Chondrocyte (in vitro differentiated cells): ENCODE measurements at regions not wholly inside any gene's neighbourhood (a gene's known extent, or its start where the extent isn't known, plus 50 kb on each side); places are given as distances from the start of the nearest gene placed in this dataset.

ENCODE experiments used
- DNase-seq: peaks from one replicate; pipeline ENCODE4 v3.0.0; 2021; ENCODE audit warnings: mixed read lengths, low spot score
- H3K27ac Mint-ChIP-seq: one replicate; pipeline ENCODE4 v1.8.0; 2021; ENCODE audit warnings: mild to moderate bottlenecking, moderate library complexity, mixed read lengths; ENCODE audit not compliant: unreplicated experiment
- H3K27me3 Mint-ChIP-seq: 2 replicates; pipeline ENCODE4 v1.8.0; 2021; ENCODE audit warnings: low read depth, mixed read lengths
- H3K36me3 Mint-ChIP-seq: 2 replicates; pipeline ENCODE4 v1.8.0; 2021; ENCODE audit warnings: low read depth, mixed read lengths
- H3K4me1 Mint-ChIP-seq: 2 replicates; pipeline ENCODE4 v1.8.0; 2021; ENCODE audit warnings: low read depth, mild to moderate bottlenecking, mixed read lengths
- H3K4me3 Mint-ChIP-seq: one replicate; pipeline ENCODE4 v1.8.0; 2021; ENCODE audit warnings: mild to moderate bottlenecking, moderate library complexity, mixed read lengths; ENCODE audit not compliant: unreplicated experiment
- H3K9me3 Mint-ChIP-seq: 2 replicates; pipeline ENCODE4 v1.8.0; 2021; ENCODE audit warnings: low read depth, mixed read lengths
- CTCF ChIP-seq: fragments of 200-600 bp; sonication (generic); IDR thresholded peaks from 2 replicates; pipeline ENCODE4 v1.5.0; 2021; ENCODE audit warnings: antibody characterized with exemption, mild to moderate bottlenecking, moderate library complexity

GRCh38 chr10:29916669-29917068, 142.7 kb downstream of the JCAD start:
- no peaks in the 10 kb centered on the region for H3K27me3 Mint-ChIP-seq
- H3K9me3 Mint-ChIP-seq: no peaks in the 10 kb centered on the region
- TF ChIP-seq CTCF: no peak
- peaks cover 29% of the 10 kb centered on the region for H3K4me1 Mint-ChIP-seq
- no peak overlapping the region for H3K4me3 Mint-ChIP-seq
- DNase-seq: no peak
- no peak overlapping the region for H3K27ac Mint-ChIP-seq
- H3K36me3 Mint-ChIP-seq: no peaks in the 10 kb centered on the region

- DNase-seq: no peak
- no peak overlapping the region for H3K4me3 Mint-ChIP-seq
- no peaks in the 10 kb centered on the region for H3K9me3 Mint-ChIP-seq
- no peaks in the 10 kb centered on the region for H3K27me3 Mint-ChIP-seq
- no peak for TF ChIP-seq CTCF
- H3K27ac Mint-ChIP-seq: no peak overlapping the region
- peaks cover 17% of the 10 kb centered on the region for H3K4me1 Mint-ChIP-seq
- H3K36me3 Mint-ChIP-seq: no peaks in the 10 kb centered on the region
Measured at GRCh38 chr10:29914986-29915785, 144.2 kb downstream of the JCAD start.

GRCh38 chr10:29908962-29909361, 150.4 kb downstream of the JCAD start:
- H3K4me3 Mint-ChIP-seq: no peak overlapping the region
- no peak for TF ChIP-seq CTCF
- H3K9me3 Mint-ChIP-seq: no peaks in the 10 kb centered on the region
- H3K36me3 Mint-ChIP-seq: no peaks in the 10 kb centered on the region
- H3K27me3 Mint-ChIP-seq: no peaks in the 10 kb centered on the region
- peaks cover 5% of the 10 kb centered on the region for H3K4me1 Mint-ChIP-seq
- H3K27ac Mint-ChIP-seq: no peak overlapping the region
- no peak for DNase-seq

- H3K4me3 Mint-ChIP-seq: no peak overlapping the region
- H3K9me3 Mint-ChIP-seq: peaks cover 8% of the 10 kb centered on the region
- no peak for TF ChIP-seq CTCF
- no peak overlapping the region for H3K27ac Mint-ChIP-seq
- no peak for DNase-seq
- H3K36me3 Mint-ChIP-seq: no peaks in the 10 kb centered on the region
- peaks cover 28% of the 10 kb centered on the region for H3K4me1 Mint-ChIP-seq
- H3K27me3 Mint-ChIP-seq: no peaks in the 10 kb centered on the region
Measured at GRCh38 chr10:29900865-29901264, 158.5 kb downstream of the JCAD start.

- DNase-seq: no peak
- no peak overlapping the region for H3K27ac Mint-ChIP-seq
- peaks cover 12% of the 10 kb centered on the region for H3K9me3 Mint-ChIP-seq
- TF ChIP-seq CTCF: no peak
- H3K4me3 Mint-ChIP-seq: no peak overlapping the region
- no peaks in the 10 kb centered on the region for H3K36me3 Mint-ChIP-seq
- H3K4me1 Mint-ChIP-seq: peaks cover 42% of the 10 kb centered on the region
- H3K27me3 Mint-ChIP-seq: no peaks in the 10 kb centered on the region
Measured at GRCh38 chr10:29897999-29898716, 161.2 kb downstream of the JCAD start.
